ENCODE measurements at regions not wholly inside any gene's neighbourhood (a gene's known extent, or its start where the extent isn't known, plus 50 kb on each side); places are given as distances from the start of the nearest gene placed in this dataset.

DNA sequence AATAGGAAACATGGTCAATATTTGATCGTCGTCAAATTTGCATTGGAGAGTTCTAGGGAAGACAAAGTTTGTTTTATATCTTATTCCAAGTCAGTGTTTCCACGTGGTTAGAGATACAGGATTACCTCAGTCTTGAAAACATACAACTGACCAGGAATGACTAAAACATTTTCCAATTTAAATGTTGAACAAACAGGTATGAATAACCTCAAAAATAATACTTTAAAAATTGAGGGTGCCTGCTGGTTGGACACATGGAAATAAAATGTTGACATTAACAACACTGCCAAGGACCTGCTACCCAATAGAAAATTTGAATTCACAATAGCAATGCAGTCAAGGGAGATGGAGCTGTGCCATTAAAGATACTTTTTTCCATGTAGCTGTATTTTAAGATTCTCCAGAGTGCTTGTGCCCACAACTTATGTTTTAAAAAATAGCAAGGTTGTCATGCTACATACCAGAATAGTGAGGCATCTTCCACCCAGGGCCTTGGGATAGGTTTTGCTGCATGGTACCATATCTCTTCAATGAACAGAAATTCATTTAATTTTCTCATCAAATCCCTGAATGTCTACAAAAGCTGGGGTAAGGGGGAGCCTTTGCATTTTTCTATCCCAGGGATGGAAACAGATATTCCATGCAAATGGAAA, 260.8 kb downstream of the EFNB2 start:
- no peak overlapping the region for H3K4me2 ChIP-seq
- H2AFZ ChIP-seq: no peak overlapping the region
- TF ChIP-seq EZH2 (IDR thresholded peaks at IDR 0.05; ENCODE audit: borderline replicate concordance) (no peak), EZH2phosphoT487 (IDR thresholded peaks at IDR 0.05; ENCODE audit: low read depth, severe bottlenecking, unreplicated experiment) (no peak)
- TF ChIP-seq, protein P1, sequence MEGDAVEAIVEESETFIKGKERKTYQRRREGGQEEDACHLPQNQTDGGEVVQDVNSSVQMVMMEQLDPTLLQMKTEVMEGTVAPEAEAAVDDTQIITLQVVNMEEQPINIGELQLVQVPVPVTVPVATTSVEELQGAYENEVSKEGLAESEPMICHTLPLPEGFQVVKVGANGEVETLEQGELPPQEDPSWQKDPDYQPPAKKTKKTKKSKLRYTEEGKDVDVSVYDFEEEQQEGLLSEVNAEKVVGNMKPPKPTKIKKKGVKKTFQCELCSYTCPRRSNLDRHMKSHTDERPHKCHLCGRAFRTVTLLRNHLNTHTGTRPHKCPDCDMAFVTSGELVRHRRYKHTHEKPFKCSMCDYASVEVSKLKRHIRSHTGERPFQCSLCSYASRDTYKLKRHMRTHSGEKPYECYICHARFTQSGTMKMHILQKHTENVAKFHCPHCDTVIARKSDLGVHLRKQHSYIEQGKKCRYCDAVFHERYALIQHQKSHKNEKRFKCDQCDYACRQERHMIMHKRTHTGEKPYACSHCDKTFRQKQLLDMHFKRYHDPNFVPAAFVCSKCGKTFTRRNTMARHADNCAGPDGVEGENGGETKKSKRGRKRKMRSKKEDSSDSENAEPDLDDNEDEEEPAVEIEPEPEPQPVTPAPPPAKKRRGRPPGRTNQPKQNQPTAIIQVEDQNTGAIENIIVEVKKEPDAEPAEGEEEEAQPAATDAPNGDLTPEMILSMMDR (IDR thresholded peaks at IDR 0.05; ENCODE audit: poor library complexity): no peak
- no peak overlapping the region for H3K4me3 ChIP-seq
- no peaks in the 10 kb centered on the region for H3K79me2 ChIP-seq
- H3K9me2 ChIP-seq (replicated peaks; ENCODE audit: insufficient read depth): no peaks in the 10 kb centered on the region
- no peaks in the 10 kb centered on the region for H3K4me1 ChIP-seq (ENCODE audit: insufficient read depth)
- H3K27me3 ChIP-seq: no peaks in the 10 kb centered on the region
- 89% methylated on average over 3 of the region's 3 CpGs for WGBS (ENCODE audit: low lambda C conversion rate, missing lambda C conversion rate)
- no peak overlapping the region for H3K27ac ChIP-seq
- H3K9me3 ChIP-seq (ENCODE audit: low read depth): no peaks in the 10 kb centered on the region
- H4K20me1 ChIP-seq (ENCODE audit: insufficient read depth, poor library complexity, severe bottlenecking): no peaks in the 10 kb centered on the region
- DNase-seq (ENCODE audit: low spot score): no peak
- H3K36me3 ChIP-seq (replicated peaks; ENCODE audit: insufficient read depth, low read depth): no peaks in the 10 kb centered on the region

GRCh38 chr13:106263801-106264200, 271.7 kb downstream of the EFNB2 start:
- no peaks in the 10 kb centered on the region for H3K9me2 ChIP-seq (replicated peaks; ENCODE audit: insufficient read depth)
- H3K4me3 ChIP-seq: no peak overlapping the region
- TF ChIP-seq, protein P1 (IDR thresholded peaks at IDR 0.05; ENCODE audit: poor library complexity): no peak
- TF ChIP-seq EZH2phosphoT487 (IDR thresholded peaks at IDR 0.05; ENCODE audit: low read depth, severe bottlenecking, unreplicated experiment) (no peak), EZH2 (IDR thresholded peaks at IDR 0.05; ENCODE audit: borderline replicate concordance) (no peak)
- no peaks in the 10 kb centered on the region for H3K9me3 ChIP-seq (ENCODE audit: low read depth)
- no peaks in the 10 kb centered on the region for H3K36me3 ChIP-seq (replicated peaks; ENCODE audit: insufficient read depth, low read depth)
- DNase-seq (ENCODE audit: low spot score): no peak
- no peaks in the 10 kb centered on the region for H3K27me3 ChIP-seq
- H4K20me1 ChIP-seq (ENCODE audit: insufficient read depth, poor library complexity, severe bottlenecking): no peaks in the 10 kb centered on the region
- no peak overlapping the region for H3K4me2 ChIP-seq
- H2AFZ ChIP-seq: no peak overlapping the region
- H3K4me1 ChIP-seq (ENCODE audit: insufficient read depth): no peaks in the 10 kb centered on the region
- H3K27ac ChIP-seq: no peak overlapping the region
- WGBS (ENCODE audit: low lambda C conversion rate, missing lambda C conversion rate): 92% methylated on average over 4 of the region's 4 CpGs
- no peaks in the 10 kb centered on the region for H3K79me2 ChIP-seq

DNA sequence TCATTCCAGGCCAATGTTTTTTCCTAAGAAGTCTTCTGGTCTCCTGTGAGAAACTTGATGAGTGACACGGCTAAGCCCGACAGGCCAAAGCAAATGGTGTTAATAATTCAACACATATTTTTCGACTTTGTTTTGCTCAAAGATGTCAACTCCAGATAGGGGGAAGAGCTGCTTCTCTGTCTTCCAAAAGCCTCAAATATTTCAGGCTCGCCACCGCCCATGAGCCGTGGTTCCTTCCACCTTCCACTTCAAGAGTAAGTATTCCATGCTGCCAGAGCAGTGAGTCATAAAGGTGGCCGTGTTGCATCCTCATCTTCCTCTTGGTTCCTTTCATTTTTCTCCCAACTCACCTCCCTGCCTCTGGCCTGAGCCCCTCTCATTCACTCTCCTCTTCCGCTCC, 272.6 kb downstream of the EFNB2 start:
- H3K9me3 ChIP-seq (ENCODE audit: low read depth): no peaks in the 10 kb centered on the region
- no peak overlapping the region for H3K4me3 ChIP-seq
- no peaks in the 10 kb centered on the region for H3K36me3 ChIP-seq (replicated peaks; ENCODE audit: insufficient read depth, low read depth)
- H3K27ac ChIP-seq: no peak overlapping the region
- H3K9me2 ChIP-seq (replicated peaks; ENCODE audit: insufficient read depth): no peaks in the 10 kb centered on the region
- H3K79me2 ChIP-seq: no peaks in the 10 kb centered on the region
- no peaks in the 10 kb centered on the region for H3K4me1 ChIP-seq (ENCODE audit: insufficient read depth)
- no peak overlapping the region for H2AFZ ChIP-seq
- TF ChIP-seq EZH2 (IDR thresholded peaks at IDR 0.05; ENCODE audit: borderline replicate concordance) (no peak), EZH2phosphoT487 (IDR thresholded peaks at IDR 0.05; ENCODE audit: low read depth, severe bottlenecking, unreplicated experiment) (no peak)
- TF ChIP-seq, protein P1 (IDR thresholded peaks at IDR 0.05; ENCODE audit: poor library complexity): no peak
- H3K27me3 ChIP-seq: no peaks in the 10 kb centered on the region
- DNase-seq (ENCODE audit: low spot score): no peak
- H4K20me1 ChIP-seq (ENCODE audit: insufficient read depth, poor library complexity, severe bottlenecking): no peaks in the 10 kb centered on the region
- 94% methylated on average over 8 of the region's 8 CpGs for WGBS (ENCODE audit: low lambda C conversion rate, missing lambda C conversion rate)
- H3K4me2 ChIP-seq: no peak overlapping the region

Data from hepatocyte (in vitro differentiated cells).